ENCODE measurements at regions not wholly inside any gene's neighbourhood (a gene's known extent, or its start where the extent isn't known, plus 50 kb on each side); places are given as distances from the start of the nearest gene placed in this dataset.

DNA sequence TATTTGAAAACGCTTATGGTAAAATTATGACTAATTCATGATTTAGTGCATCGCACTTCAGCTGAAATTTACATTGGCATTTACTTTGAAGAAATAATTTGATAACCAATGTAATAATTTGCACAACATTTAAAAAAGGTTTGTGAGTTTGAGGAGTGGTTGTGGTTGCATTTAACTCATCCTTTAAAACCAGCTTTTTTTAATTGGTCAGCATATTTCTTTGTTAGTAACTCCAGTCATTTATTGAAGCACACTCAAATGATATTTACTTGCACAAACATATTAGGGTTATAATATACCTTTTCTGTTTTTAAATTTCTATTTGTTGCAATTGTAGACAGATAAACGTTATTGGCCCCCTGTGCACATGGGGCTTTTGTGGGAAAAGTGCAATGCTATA is 78.1 kb upstream of the AHI1 start:
- TF ChIP-seq, protein P1, sequence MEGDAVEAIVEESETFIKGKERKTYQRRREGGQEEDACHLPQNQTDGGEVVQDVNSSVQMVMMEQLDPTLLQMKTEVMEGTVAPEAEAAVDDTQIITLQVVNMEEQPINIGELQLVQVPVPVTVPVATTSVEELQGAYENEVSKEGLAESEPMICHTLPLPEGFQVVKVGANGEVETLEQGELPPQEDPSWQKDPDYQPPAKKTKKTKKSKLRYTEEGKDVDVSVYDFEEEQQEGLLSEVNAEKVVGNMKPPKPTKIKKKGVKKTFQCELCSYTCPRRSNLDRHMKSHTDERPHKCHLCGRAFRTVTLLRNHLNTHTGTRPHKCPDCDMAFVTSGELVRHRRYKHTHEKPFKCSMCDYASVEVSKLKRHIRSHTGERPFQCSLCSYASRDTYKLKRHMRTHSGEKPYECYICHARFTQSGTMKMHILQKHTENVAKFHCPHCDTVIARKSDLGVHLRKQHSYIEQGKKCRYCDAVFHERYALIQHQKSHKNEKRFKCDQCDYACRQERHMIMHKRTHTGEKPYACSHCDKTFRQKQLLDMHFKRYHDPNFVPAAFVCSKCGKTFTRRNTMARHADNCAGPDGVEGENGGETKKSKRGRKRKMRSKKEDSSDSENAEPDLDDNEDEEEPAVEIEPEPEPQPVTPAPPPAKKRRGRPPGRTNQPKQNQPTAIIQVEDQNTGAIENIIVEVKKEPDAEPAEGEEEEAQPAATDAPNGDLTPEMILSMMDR (IDR thresholded peaks at IDR 0.05) = no peak
- TF ChIP-seq EZH2 (IDR thresholded peaks at IDR 0.05; ENCODE audit: borderline replicate concordance, insufficient read depth, low read depth, low read length, poor library complexity, severe bottlenecking) = no peak

Data from B cell (primary cell).